RPMI7951 (cell line): ENCODE measurements at regions not wholly inside any gene's neighbourhood (a gene's known extent, or its start where the extent isn't known, plus 50 kb on each side); places are given as distances from the start of the nearest gene placed in this dataset.
"Not testable (repeated sequence)": the region's sequence is repeated elsewhere in the genome, so short reads cannot be mapped to it uniquely, and the experiment has no call there.

Source experiments
- DNase-seq: peaks from one replicate; pipeline ENCODE4 v3.0.0-alpha.2; 2012; ENCODE audit warnings: low read depth

- DNase-seq = no peak
Observed at GRCh38 chr1:4215391-4215790, 315.3 kb upstream of the C1orf174 start.

- DNase-seq = no peak
Observed at GRCh38 chr1:4216231-4216630, 316.2 kb upstream of the C1orf174 start.

GRCh38 chr1:4218619-4219018, 318.5 kb upstream of the C1orf174 start:
- DNase-seq = no peak

- DNase-seq = no peak
Observed at GRCh38 chr1:4219111-4219510, 319.0 kb upstream of the C1orf174 start.

- no peak for DNase-seq
Observed at GRCh38 chr1:4219826-4220225, 319.8 kb upstream of the C1orf174 start.

GRCh38 chr1:4220362-4220761, 320.3 kb upstream of the C1orf174 start:
- no peak for DNase-seq

- DNase-seq = no peak
Observed at GRCh38 chr1:4221107-4221506, 321.0 kb upstream of the C1orf174 start.

GRCh38 chr1:4224684-4225467, 324.8 kb upstream of the C1orf174 start:
- no peak for DNase-seq

- DNase-seq = no peak
Observed at GRCh38 chr1:4227986-4228385, 327.9 kb upstream of the C1orf174 start.

- no peak for DNase-seq
Observed at GRCh38 chr1:4253935-4254334, 353.9 kb upstream of the C1orf174 start.

GRCh38 chr1:4256351-4256750, 356.3 kb upstream of the C1orf174 start:
- no peak for DNase-seq

- DNase-seq = not testable (repeated sequence)
Observed at GRCh38 chr1:4258146-4258777, 358.2 kb upstream of the C1orf174 start.

- DNase-seq = no peak
Observed at GRCh38 chr1:4261327-4261726, 361.3 kb upstream of the C1orf174 start.

- DNase-seq = no peak
Observed at GRCh38 chr1:4262665-4263064, 362.6 kb upstream of the C1orf174 start.

- DNase-seq = no peak
Observed at GRCh38 chr1:4263699-4264098, 363.6 kb upstream of the C1orf174 start.

GRCh38 chr1:4265836-4266235, 365.8 kb upstream of the C1orf174 start:
- no peak for DNase-seq

GRCh38 chr1:4267381-4268261, 367.5 kb upstream of the C1orf174 start:
- DNase-seq = no peak

- DNase-seq = no peak
Observed at GRCh38 chr1:4268262-4268888, 368.3 kb upstream of the C1orf174 start.

GRCh38 chr1:4268889-4269284, 368.8 kb upstream of the C1orf174 start:
- DNase-seq = no peak

GRCh38 chr1:4269330-4269729, 369.3 kb upstream of the C1orf174 start:
- no peak for DNase-seq

GRCh38 chr1:4269952-4270570, 370.0 kb upstream of the C1orf174 start:
- DNase-seq = no peak
